ENCODE measurements at regions not wholly inside any gene's neighbourhood (a gene's known extent, or its start where the extent isn't known, plus 50 kb on each side); places are given as distances from the start of the nearest gene placed in this dataset.
A peak's percentile ranks its signal among the peaks of the same experiment; 100 is the strongest.
"Not testable (repeated sequence)": the region's sequence is repeated elsewhere in the genome, so short reads cannot be mapped to it uniquely, and the experiment has no call there.

DNA sequence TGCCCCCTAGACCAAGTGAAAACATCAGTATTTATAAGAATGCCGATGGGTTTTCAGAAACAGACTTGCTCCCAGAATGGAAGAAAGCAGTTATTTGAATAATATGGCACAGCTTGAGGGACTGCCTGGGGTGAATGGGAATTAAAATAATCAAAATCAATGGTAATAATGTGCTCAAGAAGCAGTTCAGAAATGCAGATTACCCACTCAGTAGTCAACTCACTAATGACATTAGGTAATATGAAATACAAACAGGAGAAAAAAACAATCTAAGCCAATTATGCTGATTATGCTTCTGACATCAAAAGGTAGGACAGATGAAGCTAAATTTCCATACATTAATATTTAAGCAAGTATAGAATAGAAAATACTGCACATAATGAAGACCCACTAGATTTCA, 179.3 kb downstream of the ENC1 start:
- no peak for DNase-seq (ENCODE audit: low read depth, low spot score)

GRCh38 chr5:74460694-74461093, 179.8 kb downstream of the ENC1 start:
- no peak for DNase-seq (ENCODE audit: low read depth, low spot score)

GRCh38 chr5:74459984-74460383, 180.5 kb downstream of the ENC1 start:
- DNase-seq (ENCODE audit: low read depth, low spot score), result no peak

- DNase-seq (ENCODE audit: low read depth, low spot score), result no peak
These were observed 182.7 kb downstream of the ENC1 start for GRCh38 chr5:74457876-74458275.

- no peak for DNase-seq (ENCODE audit: low read depth, low spot score)
These were observed 186.1 kb downstream of the ENC1 start for GRCh38 chr5:74454263-74455030.

- DNase-seq (ENCODE audit: low read depth, low spot score), result no peak
These were observed 187.7 kb downstream of the ENC1 start for GRCh38 chr5:74452856-74453255.

DNA sequence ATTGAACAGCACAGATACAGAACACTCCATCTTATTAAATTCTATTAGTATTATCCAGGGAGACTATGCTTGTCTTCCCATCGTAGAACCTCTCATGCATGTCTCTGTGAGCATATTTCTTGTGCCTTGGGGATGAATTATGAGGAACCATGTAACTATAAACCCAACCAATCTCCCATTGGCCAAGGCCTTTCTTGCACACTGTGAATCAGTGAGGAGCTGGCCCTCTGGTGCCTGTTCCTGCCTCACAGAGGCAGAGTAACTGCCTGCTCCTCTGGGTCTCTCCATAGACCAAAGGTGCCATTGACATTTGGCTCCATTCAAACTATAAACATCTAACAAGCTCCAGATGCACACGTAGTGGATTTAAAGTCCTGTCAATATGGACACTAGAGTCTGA, 190.4 kb downstream of the ENC1 start:
- no peak for DNase-seq (ENCODE audit: low read depth, low spot score)

- no peak for DNase-seq (ENCODE audit: low read depth, low spot score)
These were observed 193.7 kb downstream of the ENC1 start for GRCh38 chr5:74446725-74447241.

- DNase-seq (ENCODE audit: low read depth, low spot score), result peak; percentile 75
These were observed 198.1 kb downstream of the ENC1 start for GRCh38 chr5:74442466-74442865.

GRCh38 chr5:74441616-74442015, 198.9 kb downstream of the ENC1 start:
- no peak for DNase-seq (ENCODE audit: low read depth, low spot score)

- DNase-seq (ENCODE audit: low read depth, low spot score), result no peak
These were observed 200.2 kb downstream of the ENC1 start for GRCh38 chr5:74440341-74440740.

DNA sequence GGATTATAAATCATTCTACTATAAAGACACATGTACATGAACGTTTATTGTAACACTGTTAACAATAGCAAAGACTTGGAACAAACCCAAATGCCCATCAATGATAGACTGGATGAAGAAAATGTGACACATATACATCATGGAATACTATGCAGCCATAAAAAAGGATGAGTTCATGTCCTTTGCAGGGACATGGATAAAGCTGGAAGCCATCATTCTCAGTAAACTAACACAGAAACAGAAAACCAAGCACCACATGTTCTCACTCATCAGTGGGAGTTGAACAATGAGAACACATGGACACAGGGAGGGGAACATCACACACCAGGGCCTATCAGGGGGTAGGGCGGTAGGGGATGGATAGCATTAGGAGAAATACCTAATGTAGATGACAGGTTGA, 202.7 kb downstream of the ENC1 start:
- DNase-seq (ENCODE audit: low read depth, low spot score), result not testable (repeated sequence)

DNA sequence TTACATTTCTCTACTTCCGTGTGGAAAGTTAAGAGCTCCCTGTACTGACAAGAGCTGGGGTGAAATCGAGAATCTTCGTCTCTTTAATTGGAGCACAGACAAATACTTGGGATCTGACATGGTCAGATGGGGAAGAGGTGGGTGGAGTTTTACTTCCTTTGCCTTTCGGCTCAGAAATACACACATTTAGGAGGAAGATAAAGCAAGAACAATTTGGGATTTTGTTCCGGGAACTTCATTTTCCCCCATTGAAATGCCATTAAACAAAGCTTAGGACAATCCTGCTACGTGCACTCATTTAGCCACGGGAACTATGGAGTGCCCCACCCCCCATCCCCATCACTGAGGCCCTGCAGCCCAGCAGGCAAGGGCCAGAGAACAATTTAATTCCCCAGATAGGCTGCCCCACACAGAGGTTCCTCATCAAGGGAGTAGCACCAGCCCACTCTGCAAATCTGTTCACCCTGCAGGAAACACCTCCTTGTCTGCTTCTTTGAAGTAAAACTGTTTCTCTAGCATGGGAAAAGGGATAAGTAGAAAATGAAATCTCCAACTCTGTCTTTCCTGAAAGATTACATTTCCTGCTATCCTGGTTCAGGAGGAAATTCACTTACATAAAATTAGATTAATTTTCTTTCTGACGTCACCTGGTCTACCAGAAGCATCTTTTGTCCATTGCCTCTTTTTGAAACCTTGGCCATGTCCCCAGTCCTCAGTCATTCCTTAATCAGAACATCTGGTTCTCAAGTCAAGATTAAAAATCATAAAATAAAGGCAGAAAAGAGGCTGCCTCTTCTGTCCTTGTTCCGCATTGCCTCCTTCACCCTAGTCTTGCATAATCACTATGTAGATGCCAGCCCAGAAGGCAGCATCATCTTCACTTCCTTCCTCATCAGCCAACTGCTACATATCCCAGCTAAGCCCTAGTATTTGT, 206.4 kb downstream of the ENC1 start:
- peak; percentile 24 for DNase-seq (ENCODE audit: low read depth, low spot score)

DNA sequence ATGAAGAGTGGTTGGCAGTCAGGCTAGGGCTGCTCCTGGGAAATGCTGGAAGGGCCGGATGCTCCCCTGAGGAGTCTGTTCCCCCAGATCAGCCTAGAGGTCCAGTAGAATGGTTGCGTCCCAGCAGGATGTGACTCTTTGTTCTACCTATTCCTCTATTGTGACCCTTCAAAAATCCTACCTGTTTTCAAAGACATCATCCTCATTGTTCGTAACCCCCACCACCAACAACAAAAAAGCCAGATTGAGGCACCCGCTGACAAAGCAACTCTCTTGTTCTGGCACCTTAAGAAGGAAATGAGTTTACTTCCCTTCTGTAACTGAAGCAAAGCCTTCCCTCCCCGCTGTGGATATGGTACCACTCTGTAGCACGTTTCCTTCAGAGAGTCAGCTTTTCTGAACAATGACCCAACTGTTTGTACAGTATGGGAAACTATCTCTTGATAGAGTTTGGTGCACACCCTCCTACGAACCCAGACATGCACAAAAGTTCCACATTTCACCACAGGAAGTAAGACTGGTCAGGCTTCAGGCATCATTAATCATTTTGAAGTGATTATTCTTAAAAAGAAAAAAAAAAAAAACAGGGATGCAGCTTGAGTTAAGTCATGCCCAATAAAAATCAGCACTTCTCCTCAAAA, 207.2 kb downstream of the ENC1 start:
- DNase-seq (ENCODE audit: low read depth, low spot score), result peak; percentile 4

DNA sequence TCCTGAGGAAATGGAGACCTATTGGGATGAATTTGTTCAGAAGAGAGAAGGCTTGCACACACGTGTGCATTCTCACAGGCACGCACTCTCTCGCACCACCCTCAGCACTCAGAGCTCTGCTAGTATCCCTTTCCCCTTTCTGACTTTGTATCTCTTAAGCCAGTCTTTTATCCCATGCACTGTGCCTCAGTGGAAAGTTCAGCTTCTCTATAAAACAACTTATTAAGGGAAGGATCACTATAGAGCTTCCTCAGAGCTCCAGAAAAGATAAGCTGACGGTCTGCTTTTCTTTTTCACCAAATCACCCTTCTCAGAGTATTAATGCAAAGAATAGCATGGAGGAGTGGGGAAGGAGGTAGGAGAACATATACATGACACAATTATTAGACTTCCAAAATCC, 207.8 kb downstream of the ENC1 start:
- DNase-seq (ENCODE audit: low read depth, low spot score), result no peak

DNA sequence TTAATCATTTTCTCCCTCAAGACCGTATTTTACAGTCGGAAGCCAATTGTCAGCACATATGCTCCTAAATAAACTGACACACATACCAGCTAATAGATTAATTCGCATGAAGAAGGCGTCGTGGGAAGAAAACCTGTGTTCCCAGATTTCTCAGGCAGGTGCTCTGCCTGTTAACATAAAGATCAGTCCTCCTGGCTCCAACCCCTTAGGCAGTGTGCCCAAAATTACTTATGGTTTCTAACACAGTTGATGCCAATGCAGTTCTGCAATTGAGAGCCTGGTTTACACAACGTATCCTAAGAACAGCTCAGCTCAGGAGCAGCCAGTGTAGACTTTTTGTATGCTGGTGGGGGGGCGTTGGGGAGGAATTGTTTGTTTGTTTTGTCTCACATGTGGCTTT, 208.3 kb downstream of the ENC1 start:
- DNase-seq (ENCODE audit: low read depth, low spot score), result no peak

DNA sequence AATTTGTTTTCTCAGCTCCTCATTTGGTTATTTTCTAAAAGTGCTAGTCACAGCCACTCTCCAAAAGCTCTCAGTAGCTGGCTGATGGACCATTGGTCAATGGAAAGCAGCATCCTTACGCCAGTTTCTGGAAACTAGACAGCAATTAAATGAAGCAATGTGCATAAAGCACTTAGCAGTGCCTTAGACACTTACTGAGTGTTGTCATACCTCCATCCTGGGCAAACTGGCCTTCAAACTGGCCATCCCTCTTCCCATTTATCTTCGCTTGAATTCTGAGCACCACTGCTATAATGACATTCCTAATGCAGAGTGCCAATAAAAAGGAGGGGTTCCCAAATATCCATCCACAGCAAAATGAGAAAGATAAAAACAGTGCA, 209.2 kb downstream of the ENC1 start:
- DNase-seq (ENCODE audit: low read depth, low spot score), result no peak

DNA sequence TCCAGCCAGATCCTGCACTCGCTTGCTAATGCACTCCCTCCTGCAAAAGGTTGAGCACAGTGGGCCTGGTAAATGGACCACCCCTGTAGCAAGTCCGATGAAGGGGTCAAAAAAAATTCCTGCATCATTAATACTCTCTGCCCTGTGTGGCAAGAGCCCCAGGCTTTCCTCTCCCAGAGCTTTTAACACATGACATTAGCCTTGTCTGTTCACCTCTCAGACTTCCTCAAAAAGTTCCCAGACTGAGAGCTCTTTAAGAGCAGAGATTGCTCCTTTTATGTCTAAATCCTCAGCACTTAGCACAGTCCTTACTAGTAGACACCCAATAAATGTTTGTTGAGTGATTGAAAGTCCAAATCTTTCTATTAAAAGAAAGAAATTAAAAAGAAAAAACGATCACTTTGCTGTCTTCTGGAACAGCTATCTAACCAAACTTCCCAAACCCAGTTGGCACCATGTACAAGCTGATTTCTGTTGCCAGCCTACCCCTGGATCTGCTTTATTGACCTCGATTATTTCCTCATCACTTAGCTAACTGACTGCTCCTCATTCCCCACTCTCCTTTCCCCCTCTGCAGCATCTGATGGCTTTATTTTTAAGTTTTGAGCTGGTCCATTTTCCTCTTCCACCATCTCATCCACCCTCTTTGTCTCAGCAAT, 209.8 kb downstream of the ENC1 start:
- no peak for DNase-seq (ENCODE audit: low read depth, low spot score)

DNA sequence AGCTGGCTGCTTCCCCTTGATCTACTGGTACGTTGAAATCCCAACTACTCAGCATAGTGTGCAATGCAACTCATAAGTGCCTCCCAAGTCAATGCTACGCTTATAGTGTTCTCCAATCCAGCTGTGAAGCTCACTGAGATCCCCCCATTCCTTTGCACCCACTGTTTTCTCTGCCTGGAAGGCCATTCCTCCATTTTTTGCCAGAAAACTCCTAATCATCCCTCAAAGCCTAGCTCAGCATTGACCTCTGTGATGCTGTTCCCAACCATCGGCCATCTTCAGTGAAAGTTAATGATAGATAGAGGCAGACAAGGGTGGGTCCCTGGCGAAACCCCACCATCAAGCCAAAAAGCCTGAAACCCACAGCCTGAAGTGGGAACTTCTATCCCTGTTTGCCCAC, 211.0 kb downstream of the ENC1 start:
- no peak for DNase-seq (ENCODE audit: low read depth, low spot score)

GRCh38 chr5:74428876-74429275, 211.7 kb downstream of the ENC1 start:
- no peak for DNase-seq (ENCODE audit: low read depth, low spot score)

DNA sequence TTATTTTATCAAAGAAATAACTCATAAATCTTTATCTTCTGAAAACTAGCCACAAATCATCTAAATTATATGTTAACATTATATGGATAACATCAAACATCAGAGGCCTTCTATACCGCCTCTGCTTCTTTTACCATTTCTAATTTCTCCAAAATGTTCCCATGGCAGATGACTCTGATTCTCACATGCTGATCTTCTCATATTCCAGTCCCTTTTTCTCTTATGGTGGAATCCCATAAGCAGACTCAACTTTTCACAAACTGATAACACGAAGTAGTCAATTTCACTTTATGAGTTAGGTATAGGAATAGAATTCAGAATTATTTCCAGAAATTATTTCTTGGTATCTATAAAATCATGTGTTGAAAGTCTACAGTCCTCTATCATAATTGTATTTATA, 212.3 kb downstream of the ENC1 start:
- DNase-seq (ENCODE audit: low read depth, low spot score), result no peak

DNA sequence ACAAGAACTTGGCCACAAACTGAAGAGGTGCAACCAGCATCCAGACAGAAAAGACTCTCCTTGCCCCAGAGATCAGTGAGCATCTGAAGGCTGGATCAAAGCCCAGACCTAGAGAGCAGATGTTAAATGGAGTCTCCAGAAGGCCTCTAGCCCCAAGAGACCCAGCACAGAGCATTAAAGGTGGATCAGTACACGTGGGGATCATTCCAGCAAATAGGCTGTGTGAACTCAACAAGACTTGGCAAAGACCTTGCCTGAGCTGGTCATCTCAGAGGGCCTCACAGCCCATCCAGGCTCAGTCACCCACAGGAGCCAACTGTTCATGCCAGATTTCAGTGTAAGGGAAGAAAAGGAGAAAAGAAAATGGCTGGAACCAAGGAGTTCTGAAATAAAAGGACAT, 214.0 kb downstream of the ENC1 start:
- DNase-seq (ENCODE audit: low read depth, low spot score), result no peak

All from ELF-1 (cell line).